Endothelial cell (in vitro differentiated cells): ENCODE measurements at regions not wholly inside any gene's neighbourhood (a gene's known extent, or its start where the extent isn't known, plus 50 kb on each side); places are given as distances from the start of the nearest gene placed in this dataset.

Experiments used
- DNase-seq: peaks from one replicate; pipeline ENCODE4 v3.0.0; 2021; ENCODE audit warnings: low spot score
- H3K27ac Mint-ChIP-seq: one replicate; pipeline ENCODE4 v1.8.0; 2021; ENCODE audit warnings: mixed read lengths, inconsistent platforms; ENCODE audit not compliant: unreplicated experiment
- H3K27me3 Mint-ChIP-seq: one replicate; pipeline ENCODE4 v1.8.0; 2021; ENCODE audit warnings: mild to moderate bottlenecking, moderate library complexity, mixed read lengths, inconsistent platforms; ENCODE audit not compliant: unreplicated experiment
- H3K36me3 Mint-ChIP-seq: one replicate; pipeline ENCODE4 v1.8.0; 2021; ENCODE audit warnings: mild to moderate bottlenecking, low read depth, mixed read lengths, inconsistent platforms; ENCODE audit not compliant: unreplicated experiment
- H3K4me1 Mint-ChIP-seq: one replicate; pipeline ENCODE4 v1.8.0; 2021; ENCODE audit warnings: mild to moderate bottlenecking, mixed read lengths, inconsistent platforms; ENCODE audit not compliant: unreplicated experiment
- H3K4me3 Mint-ChIP-seq: one replicate; pipeline ENCODE4 v1.8.0; 2021; ENCODE audit warnings: mild to moderate bottlenecking, mixed read lengths, inconsistent platforms; ENCODE audit not compliant: unreplicated experiment
- H3K9me3 Mint-ChIP-seq: one replicate; pipeline ENCODE4 v1.8.0; 2021; ENCODE audit warnings: mixed read lengths, inconsistent platforms; ENCODE audit not compliant: unreplicated experiment
- TF ChIP-seq, protein P1 (sequence below): fragments of 200-600 bp; sonication (generic); IDR thresholded peaks from one replicate; pipeline ENCODE4 v1.5.0; 2021; ENCODE audit warnings: antibody characterized with exemption; ENCODE audit not compliant: unreplicated experiment

DNA sequence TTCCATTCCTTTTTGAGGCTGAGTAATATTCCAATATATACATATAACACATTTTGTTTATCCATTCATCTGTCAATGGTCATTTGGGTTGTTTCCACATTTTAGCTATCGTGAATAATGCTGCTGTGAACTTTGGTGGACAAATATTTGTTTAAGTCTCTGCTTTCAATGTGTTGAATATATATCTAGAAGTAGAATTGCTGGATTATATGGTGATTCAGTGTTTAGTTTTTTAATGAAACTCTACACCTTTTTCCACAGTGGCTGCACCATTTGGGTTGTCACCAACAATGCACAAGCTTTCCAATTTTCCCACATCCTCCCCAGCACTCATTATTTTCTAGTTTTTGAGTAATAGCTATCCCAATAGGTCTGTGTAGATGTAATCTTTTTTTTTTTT, 69.5 kb downstream of the ACTBL2 start:
- DNase-seq: no peak
- no peak overlapping the region for H3K4me3 Mint-ChIP-seq
- TF ChIP-seq, protein P1, sequence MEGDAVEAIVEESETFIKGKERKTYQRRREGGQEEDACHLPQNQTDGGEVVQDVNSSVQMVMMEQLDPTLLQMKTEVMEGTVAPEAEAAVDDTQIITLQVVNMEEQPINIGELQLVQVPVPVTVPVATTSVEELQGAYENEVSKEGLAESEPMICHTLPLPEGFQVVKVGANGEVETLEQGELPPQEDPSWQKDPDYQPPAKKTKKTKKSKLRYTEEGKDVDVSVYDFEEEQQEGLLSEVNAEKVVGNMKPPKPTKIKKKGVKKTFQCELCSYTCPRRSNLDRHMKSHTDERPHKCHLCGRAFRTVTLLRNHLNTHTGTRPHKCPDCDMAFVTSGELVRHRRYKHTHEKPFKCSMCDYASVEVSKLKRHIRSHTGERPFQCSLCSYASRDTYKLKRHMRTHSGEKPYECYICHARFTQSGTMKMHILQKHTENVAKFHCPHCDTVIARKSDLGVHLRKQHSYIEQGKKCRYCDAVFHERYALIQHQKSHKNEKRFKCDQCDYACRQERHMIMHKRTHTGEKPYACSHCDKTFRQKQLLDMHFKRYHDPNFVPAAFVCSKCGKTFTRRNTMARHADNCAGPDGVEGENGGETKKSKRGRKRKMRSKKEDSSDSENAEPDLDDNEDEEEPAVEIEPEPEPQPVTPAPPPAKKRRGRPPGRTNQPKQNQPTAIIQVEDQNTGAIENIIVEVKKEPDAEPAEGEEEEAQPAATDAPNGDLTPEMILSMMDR: no peak
- H3K36me3 Mint-ChIP-seq: no peaks in the 10 kb centered on the region
- no peaks in the 10 kb centered on the region for H3K9me3 Mint-ChIP-seq
- H3K27ac Mint-ChIP-seq: no peak overlapping the region
- no peaks in the 10 kb centered on the region for H3K27me3 Mint-ChIP-seq
- H3K4me1 Mint-ChIP-seq: no peaks in the 10 kb centered on the region

DNA sequence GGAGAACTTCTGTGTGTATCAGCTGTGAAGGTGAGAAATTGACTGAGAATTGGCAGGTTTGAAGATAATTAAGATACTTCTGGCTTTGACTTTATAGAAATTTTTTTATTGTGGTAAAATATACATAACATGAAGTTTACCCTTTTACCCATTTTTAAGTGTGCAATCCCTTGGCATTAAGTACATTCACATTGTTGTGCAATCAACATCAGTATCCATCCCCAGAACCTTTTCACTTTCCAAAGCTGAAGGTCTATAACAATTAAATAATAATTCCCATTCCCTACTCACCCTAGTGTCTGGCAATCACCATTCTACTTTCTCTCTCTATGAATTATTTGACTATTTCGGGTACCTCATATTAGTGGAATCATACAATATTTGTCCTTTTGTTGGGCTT, 69.9 kb downstream of the ACTBL2 start:
- Mint-ChIP-seq H3K27me3 (no peaks in the 10 kb centered on the region), H3K27ac (no peak overlapping the region), H3K36me3 (no peaks in the 10 kb centered on the region), H3K9me3 (no peaks in the 10 kb centered on the region), H3K4me3 (no peak overlapping the region), H3K4me1 (no peaks in the 10 kb centered on the region)
- no peak for DNase-seq
- TF ChIP-seq, protein P1: no peak

GRCh38 chr5:57411982-57412381, 70.6 kb downstream of the ACTBL2 start:
- no peaks in the 10 kb centered on the region for H3K4me1 Mint-ChIP-seq
- TF ChIP-seq, protein P1: no peak
- no peak overlapping the region for H3K4me3 Mint-ChIP-seq
- H3K36me3 Mint-ChIP-seq: no peaks in the 10 kb centered on the region
- no peak for DNase-seq
- H3K9me3 Mint-ChIP-seq: no peaks in the 10 kb centered on the region
- H3K27ac Mint-ChIP-seq: no peak overlapping the region
- no peaks in the 10 kb centered on the region for H3K27me3 Mint-ChIP-seq

DNA sequence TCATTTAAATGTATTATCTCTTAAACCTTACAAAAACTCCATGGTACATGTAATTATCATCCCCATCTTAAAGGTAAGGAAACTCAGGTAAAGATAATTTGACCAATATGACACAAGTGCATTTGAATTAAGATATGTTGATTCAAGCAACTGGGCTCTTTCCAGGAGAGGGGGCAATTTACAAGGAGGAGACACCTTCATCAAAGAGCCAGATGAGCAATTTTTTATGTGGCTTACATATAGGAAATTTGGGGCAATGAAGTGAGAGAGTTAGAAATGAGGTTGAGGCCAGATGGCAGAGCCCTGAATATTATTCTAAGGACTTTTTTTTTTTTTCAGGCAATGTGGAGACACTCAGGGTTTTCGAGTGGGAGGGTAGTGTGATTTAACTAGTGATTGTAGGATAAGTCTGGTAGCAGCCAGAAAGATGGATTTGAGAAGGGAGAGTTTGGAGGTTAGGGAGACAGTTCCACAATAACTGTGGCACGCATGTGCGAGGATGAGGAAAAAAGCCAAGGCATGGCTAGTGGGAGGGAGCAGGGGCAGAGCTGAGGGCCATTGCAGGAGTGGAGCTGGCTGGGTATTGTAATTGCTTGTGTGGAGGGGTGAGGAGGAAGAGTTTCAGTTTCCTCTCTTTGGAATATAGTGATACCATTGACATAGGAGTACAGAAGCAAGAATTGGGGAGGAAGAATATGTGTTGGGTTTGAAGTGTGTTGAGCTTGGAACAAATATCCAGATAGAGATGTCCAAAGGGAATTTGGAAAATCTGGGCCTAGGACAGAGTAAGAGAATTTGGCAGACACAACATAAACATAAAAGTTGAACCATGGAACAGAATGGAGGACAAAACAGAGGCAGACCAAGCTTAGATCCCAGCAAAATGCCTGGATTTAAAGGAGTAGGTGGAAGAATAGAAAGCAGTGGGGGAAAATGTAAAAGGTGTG, 72.0 kb downstream of the ACTBL2 start:
- Mint-ChIP-seq H3K36me3 (no peaks in the 10 kb centered on the region), H3K27ac (no peak overlapping the region), H3K27me3 (no peaks in the 10 kb centered on the region), H3K4me1 (no peaks in the 10 kb centered on the region), H3K4me3 (no peak overlapping the region), H3K9me3 (no peaks in the 10 kb centered on the region)
- TF ChIP-seq, protein P1: no peak
- DNase-seq: no peak

- DNase-seq: no peak
- Mint-ChIP-seq H3K36me3 (no peaks in the 10 kb centered on the region), H3K9me3 (no peaks in the 10 kb centered on the region), H3K27me3 (no peaks in the 10 kb centered on the region), H3K4me3 (no peak overlapping the region), H3K4me1 (no peaks in the 10 kb centered on the region), H3K27ac (no peak overlapping the region)
- TF ChIP-seq, protein P1: no peak
These were observed 73.9 kb downstream of the ACTBL2 start for GRCh38 chr5:57408714-57409113.
